ENCODE measurements at regions not wholly inside any gene's neighbourhood (a gene's known extent, or its start where the extent isn't known, plus 50 kb on each side); places are given as distances from the start of the nearest gene placed in this dataset.

GRCh38 chr4:179664430-179665027 lies 2222.3 kb upstream of the AGA start (continued):
- TF ChIP-seq, protein P1, sequence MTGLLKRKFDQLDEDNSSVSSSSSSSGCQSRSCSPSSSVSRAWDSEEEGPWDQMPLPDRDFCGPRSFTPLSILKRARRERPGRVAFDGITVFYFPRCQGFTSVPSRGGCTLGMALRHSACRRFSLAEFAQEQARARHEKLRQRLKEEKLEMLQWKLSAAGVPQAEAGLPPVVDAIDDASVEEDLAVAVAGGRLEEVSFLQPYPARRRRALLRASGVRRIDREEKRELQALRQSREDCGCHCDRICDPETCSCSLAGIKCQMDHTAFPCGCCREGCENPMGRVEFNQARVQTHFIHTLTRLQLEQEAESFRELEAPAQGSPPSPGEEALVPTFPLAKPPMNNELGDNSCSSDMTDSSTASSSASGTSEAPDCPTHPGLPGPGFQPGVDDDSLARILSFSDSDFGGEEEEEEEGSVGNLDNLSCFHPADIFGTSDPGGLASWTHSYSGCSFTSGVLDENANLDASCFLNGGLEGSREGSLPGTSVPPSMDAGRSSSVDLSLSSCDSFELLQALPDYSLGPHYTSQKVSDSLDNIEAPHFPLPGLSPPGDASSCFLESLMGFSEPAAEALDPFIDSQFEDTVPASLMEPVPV (CRISPR knock-in tag; IDR thresholded peaks at IDR 0.05) = no peak
- TF ChIP-seq ZMYM2 (CRISPR knock-in tag; IDR thresholded peaks at IDR 0.05) = no peak

DNA sequence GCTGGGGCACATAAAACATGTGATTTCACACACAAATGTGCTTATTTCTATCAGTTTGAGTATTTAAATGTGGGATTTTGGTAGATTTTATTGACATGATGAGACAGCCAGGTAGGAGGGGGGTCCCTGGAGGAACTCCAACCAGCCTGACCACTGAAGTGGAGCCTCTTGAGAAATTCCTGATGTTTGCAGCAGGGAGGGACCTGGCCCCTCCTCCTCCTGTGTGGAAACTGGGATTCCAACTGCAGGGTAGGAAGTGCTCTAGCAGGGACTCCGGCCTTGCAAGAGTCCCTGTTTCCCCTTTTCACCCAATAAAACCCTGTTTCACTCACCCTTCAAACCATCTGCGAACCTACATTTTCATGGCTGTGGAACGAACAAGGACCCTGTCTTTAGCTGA lies 2224.0 kb upstream of the AGA start:
- H3K27me3 ChIP-seq (ENCODE audit: control insufficient read depth in 1 of 2, insufficient read depth in 2 of 2, low read length in 2 of 2) = no peaks in the 10 kb centered on the region
- in situ Hi-C loops (cut with HindIII; ENCODE audit: extremely low pct_ligation_motif_present, low pct_unique_long_range_greater_than_20kb) (no loop called here), intact Hi-C loops (cut with micrococcal nuclease; ENCODE audit: unreplicated experiment) (no loop called here)
- no peak overlapping the region for H2AFZ ChIP-seq (ENCODE audit: low read length)
- no peaks in the 10 kb centered on the region for H3K79me2 ChIP-seq (ENCODE audit: insufficient read depth, low read length)
- no peak for FAIRE-seq
- BruUV-seq (replicated peaks) = no TSS peak
- H4K20me1 ChIP-seq (ENCODE audit: insufficient read depth, low read length) = no peaks in the 10 kb centered on the region
- H3K9me3 ChIP-seq (ENCODE audit: low read length) = peaks cover 13% of the 10 kb centered on the region; the same call in 1 of the 2 replicates
- no peak for ATAC-seq
- ChIA-PET POLR2A (no interaction called here), CTCF (ENCODE audit: low intra/inter-chr PET ratio, low total read pairs) (no interaction called here)
- no peaks in the 10 kb centered on the region for H3K4me1 ChIP-seq (ENCODE audit: insufficient read depth, low read length)
- H3K4me2 ChIP-seq (ENCODE audit: low read depth, low read length) = no peak overlapping the region
- 3% methylated on average over 3 of the region's 3 CpGs for WGBS (ENCODE audit: low lambda C conversion rate)
- no peak overlapping the region for H3K9ac ChIP-seq (ENCODE audit: insufficient read depth, low read depth, low read length)
- no peak for DNase-seq (ENCODE audit: low spot score)
- H3K36me3 ChIP-seq (replicated peaks in 1 of 2; ENCODE audit: control insufficient read depth in 1 of 2, insufficient read depth in 2 of 2, low read length in 2 of 2) = no peaks in the 10 kb centered on the region
- no peak overlapping the region for H3K4me3 ChIP-seq (replicated peaks in 1 of 3; ENCODE audit: insufficient read depth in 1 of 3, low read depth in 2 of 3, low read length in 3 of 3)
- no peak overlapping the region for H3K27ac ChIP-seq (ENCODE audit: extremely low read length, insufficient read depth, low read length)
- no peak for TF ChIP-seq ZNF331 (CRISPR knock-in tag; IDR thresholded peaks at IDR 0.05)
- TF ChIP-seq ZNF24 (IDR thresholded peaks at IDR 0.05) = no peak
- no peak for TF ChIP-seq SSRP1 (CRISPR knock-in tag; IDR thresholded peaks at IDR 0.05)
- TF ChIP-seq, protein P2, sequence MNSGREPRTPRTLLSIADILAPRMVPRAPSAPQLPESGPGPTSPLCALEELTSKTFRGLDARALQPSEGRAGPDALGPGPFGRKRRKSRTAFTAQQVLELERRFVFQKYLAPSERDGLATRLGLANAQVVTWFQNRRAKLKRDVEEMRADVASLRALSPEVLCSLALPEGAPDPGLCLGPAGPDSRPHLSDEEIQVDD (CRISPR knock-in tag; IDR thresholded peaks at IDR 0.05; ENCODE audit: borderline replicate concordance) = no peak
- TF ChIP-seq ZNF317 (CRISPR knock-in tag; IDR thresholded peaks at IDR 0.05) = no peak
- no peak for TF ChIP-seq IKZF1 (IDR thresholded peaks at IDR 0.05)
- TF ChIP-seq THRA (CRISPR knock-in tag; IDR thresholded peaks at IDR 0.05; ENCODE audit: borderline replicate concordance) = no peak
- no peak for TF ChIP-seq ZNF724P (CRISPR knock-in tag; IDR thresholded peaks at IDR 0.05; ENCODE audit: borderline replicate concordance)
- no peak for TF ChIP-seq LCORL (IDR thresholded peaks at IDR 0.05)
- TF ChIP-seq LCORL (CRISPR knock-in tag; IDR thresholded peaks at IDR 0.05) = no peak
- no peak for TF ChIP-seq EP300 (IDR thresholded peaks at IDR 0.05; ENCODE audit: low read depth in 2 of 2, low read length in 2 of 2)
- TF ChIP-seq EP300 (CRISPR knock-in tag; IDR thresholded peaks at IDR 0.05; ENCODE audit: borderline replicate concordance) = no peak
- no peak for TF ChIP-seq KAT7 (CRISPR knock-in tag; IDR thresholded peaks at IDR 0.05; ENCODE audit: borderline replicate concordance)
- TF ChIP-seq, protein P3, sequence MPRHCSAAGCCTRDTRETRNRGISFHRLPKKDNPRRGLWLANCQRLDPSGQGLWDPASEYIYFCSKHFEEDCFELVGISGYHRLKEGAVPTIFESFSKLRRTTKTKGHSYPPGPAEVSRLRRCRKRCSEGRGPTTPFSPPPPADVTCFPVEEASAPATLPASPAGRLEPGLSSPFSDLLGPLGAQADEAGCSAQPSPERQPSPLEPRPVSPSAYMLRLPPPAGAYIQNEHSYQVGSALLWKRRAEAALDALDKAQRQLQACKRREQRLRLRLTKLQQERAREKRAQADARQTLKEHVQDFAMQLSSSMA (CRISPR knock-in tag; IDR thresholded peaks at IDR 0.05) = no peak
- no peak for TF ChIP-seq CREB1 (IDR thresholded peaks at IDR 0.05)
- no peak for TF ChIP-seq CREB1 (CRISPR knock-in tag; IDR thresholded peaks at IDR 0.05)
- TF ChIP-seq U2AF2 (IDR thresholded peaks at IDR 0.05; ENCODE audit: low read depth, low read length) = no peak
- TF ChIP-seq SRY (CRISPR knock-in tag; IDR thresholded peaks at IDR 0.05) = no peak
- no peak for TF ChIP-seq ZMAT3 (CRISPR knock-in tag; conservative IDR thresholded peaks at IDR 0.05)

Measured in HepG2 (cell line).